HCT116 (cell line): ENCODE measurements at regions not wholly inside any gene's neighbourhood (a gene's known extent, or its start where the extent isn't known, plus 50 kb on each side); places are given as distances from the start of the nearest gene placed in this dataset.

Experiments used
- SIN3A ChIP-seq: IDR thresholded peaks from 2 replicates; pipeline ENCODE4 v1.6.1; 2012; ENCODE audit warnings: low read depth
- ZBTB33 ChIP-seq: IDR thresholded peaks from 2 replicates; pipeline ENCODE4 v1.6.1; 2011; ENCODE audit warnings: mild to moderate bottlenecking, low read length, moderate library complexity; ENCODE audit not compliant: insufficient replicate concordance; ENCODE audit errors: extremely low read depth

- TF ChIP-seq ZBTB33 = no peak
- no peak for TF ChIP-seq SIN3A
Measured at GRCh38 chrX:3462166-3462508, 115.7 kb upstream of the MXRA5 start.
